OCI-M1 (cell line): ENCODE measurements at regions not wholly inside any gene's neighbourhood (a gene's known extent, or its start where the extent isn't known, plus 50 kb on each side); places are given as distances from the start of the nearest gene placed in this dataset.

Source experiments
- DNase-seq: peaks from one replicate; lab custom pipeline; 2025; lab: John Stamatoyannopoulos, UW

GRCh38 chr15:69505956-69506556, 53.4 kb downstream of the RPLP1 start:
- DNase-seq: no peak

- DNase-seq: no peak
Measured at GRCh38 chr15:69508659-69509058, 56.0 kb downstream of the RPLP1 start.

GRCh38 chr15:69509131-69509530, 56.5 kb downstream of the RPLP1 start:
- DNase-seq: peak; percentile 24

GRCh38 chr15:69510556-69510955, 57.9 kb downstream of the RPLP1 start:
- DNase-seq: peak; percentile 74

- peak; percentile 46 for DNase-seq
Measured at GRCh38 chr15:69511015-69511414, 58.4 kb downstream of the RPLP1 start.

GRCh38 chr15:69511716-69512340, 59.2 kb downstream of the RPLP1 start:
- no peak for DNase-seq

GRCh38 chr15:69513450-69513960, 60.9 kb downstream of the RPLP1 start:
- peak; percentile 32 for DNase-seq

GRCh38 chr15:69513986-69514385, 61.4 kb downstream of the RPLP1 start:
- no peak for DNase-seq

- no peak for DNase-seq
Measured at GRCh38 chr15:69515508-69515907, 62.9 kb downstream of the RPLP1 start.

GRCh38 chr15:69515926-69516325, 63.3 kb downstream of the RPLP1 start:
- DNase-seq: no peak

- no peak for DNase-seq
Measured at GRCh38 chr15:69517052-69517451, 64.4 kb downstream of the RPLP1 start.

GRCh38 chr15:69518806-69519205, 66.2 kb downstream of the RPLP1 start:
- no peak for DNase-seq

- no peak for DNase-seq
Measured at GRCh38 chr15:69520067-69520466, 67.4 kb downstream of the RPLP1 start.

GRCh38 chr15:69522361-69522760, 69.7 kb downstream of the RPLP1 start:
- DNase-seq: no peak

GRCh38 chr15:69523010-69524001, 70.7 kb downstream of the RPLP1 start:
- DNase-seq: peak; percentile 71

GRCh38 chr15:69524296-69524695, 71.7 kb downstream of the RPLP1 start:
- no peak for DNase-seq

GRCh38 chr15:69524814-69525213, 72.2 kb downstream of the RPLP1 start:
- DNase-seq: no peak

GRCh38 chr15:69525543-69525942, 72.9 kb downstream of the RPLP1 start:
- no peak for DNase-seq

- no peak for DNase-seq
Measured at GRCh38 chr15:69526081-69527061, 73.8 kb downstream of the RPLP1 start.

GRCh38 chr15:69529141-69529540, 76.5 kb downstream of the RPLP1 start:
- no peak for DNase-seq

- DNase-seq: no peak
Measured at GRCh38 chr15:69529961-69530633, 77.5 kb downstream of the RPLP1 start.
